ENCODE measurements at regions not wholly inside any gene's neighbourhood (a gene's known extent, or its start where the extent isn't known, plus 50 kb on each side); places are given as distances from the start of the nearest gene placed in this dataset.

GRCh38 chr13:79187917-79188690 is 218.0 kb downstream of the RBM26 start:
- no peak for TF ChIP-seq CTCF (IDR thresholded peaks at IDR 0.05)
- no peak for TF ChIP-seq USF1 (CRISPR knock-in tag; IDR thresholded peaks at IDR 0.05)
- no peak for TF ChIP-seq TEAD1 (CRISPR knock-in tag; IDR thresholded peaks at IDR 0.05)
- TF ChIP-seq AFF4 (CRISPR knock-in tag; IDR thresholded peaks at IDR 0.05; ENCODE audit: borderline replicate concordance) = no peak
- no peak for TF ChIP-seq ZNF138 (CRISPR knock-in tag; conservative IDR thresholded peaks at IDR 0.05)
- no peak for TF ChIP-seq NFYB (CRISPR knock-in tag; conservative IDR thresholded peaks at IDR 0.05; ENCODE audit: low read depth)
- TF ChIP-seq USF2 (CRISPR knock-in tag; IDR thresholded peaks at IDR 0.05) = no peak
- no peak for TF ChIP-seq ATF3 (CRISPR knock-in tag; conservative IDR thresholded peaks at IDR 0.05)
- no peak for TF ChIP-seq JUN (CRISPR knock-in tag; IDR thresholded peaks at IDR 0.05)
- TF ChIP-seq ETV6 (CRISPR knock-in tag; IDR thresholded peaks at IDR 0.05) = no peak
